ENCODE measurements at regions not wholly inside any gene's neighbourhood (a gene's known extent, or its start where the extent isn't known, plus 50 kb on each side); places are given as distances from the start of the nearest gene placed in this dataset.

DNA sequence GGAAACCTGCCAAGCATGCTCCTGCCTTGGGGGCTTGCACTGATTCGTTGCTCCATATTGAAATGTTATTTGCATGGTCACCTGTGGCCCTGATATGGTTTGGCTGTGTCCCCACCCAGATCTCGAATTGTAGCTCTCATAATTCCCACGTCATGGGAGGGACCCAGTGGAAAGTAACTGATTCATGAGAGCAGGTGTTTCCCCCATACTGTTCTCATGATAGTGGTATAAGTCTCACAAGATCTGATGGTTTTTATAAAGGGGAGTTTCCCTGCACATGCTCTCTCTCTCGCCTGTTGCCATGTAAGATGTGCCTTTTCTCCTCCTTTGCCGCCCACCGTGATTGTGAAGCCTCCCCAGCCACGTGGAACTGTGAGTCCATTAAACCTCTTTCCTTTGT lies 402.4 kb downstream of the ETS1 start:
- DNase-seq = no peak

DNA sequence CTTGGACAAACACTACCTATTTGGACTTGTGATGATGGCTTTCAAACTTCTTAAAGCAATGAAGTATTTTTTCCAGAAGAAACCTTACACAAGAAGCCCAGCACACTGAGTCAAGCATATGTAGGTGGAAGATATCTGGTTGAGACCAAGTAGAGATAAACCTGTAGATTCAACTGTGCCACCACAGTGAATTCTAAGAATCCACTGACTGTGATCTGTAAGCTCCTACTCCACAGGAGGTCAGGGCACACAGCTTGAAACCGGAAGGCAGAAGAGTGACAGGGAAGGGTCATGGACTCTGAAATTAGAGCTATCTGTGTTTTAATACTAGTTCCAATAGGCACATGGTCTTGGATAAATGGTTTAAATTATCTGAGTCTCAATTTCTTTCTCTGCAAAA lies 404.5 kb downstream of the ETS1 start:
- no peak for DNase-seq

DNA sequence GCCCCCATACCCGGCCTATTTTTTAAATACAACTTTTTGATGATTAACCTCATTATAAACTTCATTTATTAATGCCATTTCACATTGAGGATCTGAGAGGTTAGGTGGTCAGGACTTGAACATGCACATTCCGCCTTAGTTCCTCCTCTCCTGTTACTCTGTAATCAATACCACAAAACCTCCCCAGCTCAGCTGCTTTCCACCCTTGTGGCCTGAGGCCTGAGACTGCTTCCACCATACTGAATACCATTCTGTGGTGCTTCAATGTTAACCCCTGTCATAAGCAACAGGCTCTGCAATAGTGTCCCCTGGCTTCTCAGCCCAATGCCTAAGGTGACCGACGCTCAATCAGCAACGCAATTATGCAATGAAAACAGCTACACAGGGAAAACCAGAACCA lies 405.4 kb downstream of the ETS1 start:
- DNase-seq = no peak

DNA sequence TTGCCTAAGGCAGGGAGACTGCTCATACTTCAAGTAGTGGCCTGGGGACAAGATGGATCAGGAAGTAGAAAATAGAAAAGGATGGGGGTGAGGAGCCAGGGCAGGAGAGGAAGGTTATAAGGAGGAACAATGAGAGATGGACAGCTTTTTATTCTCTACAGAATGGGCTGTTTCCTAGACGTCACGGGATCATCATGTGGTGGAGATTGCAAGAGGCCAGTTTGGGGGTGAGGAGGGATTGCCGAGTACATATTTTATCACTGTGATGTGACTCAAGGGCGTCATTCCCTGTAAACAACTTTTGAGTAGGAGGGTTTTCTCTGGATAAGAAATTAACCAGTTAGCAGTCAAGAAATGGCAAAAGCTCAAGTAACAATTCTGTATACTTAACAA lies 406.3 kb downstream of the ETS1 start:
- no peak for DNase-seq

DNA sequence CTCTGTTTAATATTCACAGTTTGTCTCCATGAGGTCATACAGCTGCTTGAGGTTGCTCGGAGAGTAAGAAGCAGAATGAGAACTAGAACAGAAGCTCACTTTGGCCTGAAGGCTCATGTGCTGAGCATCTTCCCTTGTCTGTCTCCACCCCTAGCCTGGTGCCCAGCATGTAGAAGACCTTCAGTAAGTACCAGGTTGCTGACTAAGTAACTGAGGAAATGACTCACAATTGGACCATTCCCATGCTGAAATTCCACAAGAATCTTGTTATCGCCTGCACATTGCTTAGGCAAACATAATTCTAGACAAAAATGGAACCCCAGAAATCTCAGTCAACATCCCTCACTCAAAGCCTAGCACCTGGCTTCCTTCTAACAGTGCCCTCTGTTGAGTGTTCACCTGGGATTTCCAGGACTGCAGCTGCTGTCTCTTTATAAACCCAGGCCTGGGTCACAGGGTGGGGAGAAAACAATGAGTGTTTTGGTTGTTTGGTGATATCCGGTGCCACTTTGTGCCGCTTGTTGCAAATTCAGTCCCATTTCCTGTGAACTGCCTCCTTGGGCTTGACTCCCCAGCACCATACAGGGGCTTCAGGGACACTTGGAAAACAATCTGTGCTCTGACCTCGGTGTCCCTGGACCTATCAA lies 406.8 kb downstream of the ETS1 start:
- no peak for DNase-seq

DNA sequence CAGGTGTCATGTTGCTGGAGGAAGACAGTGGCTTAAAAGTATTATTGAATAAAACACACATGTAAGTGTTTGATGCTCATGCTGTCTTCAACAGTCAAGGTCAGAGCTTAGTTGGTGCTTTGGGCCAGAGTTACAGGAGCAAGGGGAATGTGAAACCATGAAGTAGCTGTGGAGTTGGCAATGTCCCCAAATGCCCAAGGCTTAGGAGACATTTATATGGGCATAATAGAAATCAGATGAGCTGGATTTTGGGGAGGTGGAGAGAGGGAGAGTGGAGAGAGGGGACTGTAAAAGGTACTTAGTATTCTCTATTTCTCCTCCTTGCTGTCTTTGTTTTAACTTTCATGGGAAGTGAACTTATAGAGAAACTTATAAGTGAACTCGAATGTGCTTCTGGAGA lies 407.8 kb downstream of the ETS1 start:
- DNase-seq = no peak

DNA sequence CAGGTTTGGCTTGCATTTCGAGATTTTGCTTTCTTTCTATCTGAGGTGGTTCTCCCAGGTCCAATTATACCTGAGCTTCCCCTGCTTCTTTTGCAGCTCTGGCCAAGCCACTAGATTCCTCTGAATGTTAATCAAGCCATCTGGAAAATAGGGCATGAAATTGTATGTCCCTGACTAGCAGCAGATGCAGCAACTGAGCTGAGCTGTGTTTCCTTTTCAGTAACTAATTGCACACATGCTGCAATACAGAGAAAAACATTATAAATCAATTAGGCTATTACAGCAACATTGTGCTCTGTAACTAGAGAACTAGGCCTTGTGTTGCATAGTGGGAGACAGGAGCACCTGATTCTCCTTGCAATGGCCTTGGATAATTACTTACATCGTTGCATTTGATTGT lies 408.3 kb downstream of the ETS1 start:
- no peak for DNase-seq

DNA sequence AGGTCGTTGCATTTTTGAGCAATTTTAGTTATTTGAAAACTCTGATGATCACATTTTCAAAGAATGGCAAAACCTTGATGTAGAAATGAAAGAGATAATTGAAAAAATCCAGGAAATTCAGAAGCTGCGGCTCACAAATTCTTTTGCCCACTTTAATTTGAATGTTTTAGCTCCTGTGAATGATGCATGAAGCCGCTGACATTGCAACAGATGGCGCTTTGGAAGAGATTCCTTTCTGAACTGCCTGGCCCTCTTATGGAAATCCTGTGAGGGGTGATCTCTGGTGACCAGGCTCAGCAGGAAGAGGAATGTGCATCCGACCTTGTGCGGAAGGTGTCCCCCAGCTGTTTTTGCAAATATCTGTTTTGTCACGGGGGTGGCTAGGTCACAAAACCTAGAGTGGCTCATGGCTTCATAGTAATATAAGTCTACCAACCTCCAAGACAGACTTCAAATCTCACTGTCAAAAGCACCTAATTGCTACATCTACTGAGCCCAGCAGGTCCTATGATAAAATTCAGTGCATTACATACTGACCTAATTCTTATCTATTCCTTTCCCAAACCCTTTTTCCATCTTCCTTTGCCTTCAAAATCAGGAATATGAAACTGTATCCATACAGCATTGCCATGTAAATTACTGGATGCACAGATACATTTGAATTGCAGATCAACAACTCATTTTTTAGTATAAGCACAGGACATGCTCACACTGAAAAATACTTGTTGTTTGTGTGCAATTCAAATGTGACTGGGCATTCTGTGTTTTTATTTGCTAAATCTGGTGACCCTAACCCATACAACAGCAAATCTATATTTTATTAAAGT lies 412.7 kb downstream of the ETS1 start:
- DNase-seq = no peak

DNA sequence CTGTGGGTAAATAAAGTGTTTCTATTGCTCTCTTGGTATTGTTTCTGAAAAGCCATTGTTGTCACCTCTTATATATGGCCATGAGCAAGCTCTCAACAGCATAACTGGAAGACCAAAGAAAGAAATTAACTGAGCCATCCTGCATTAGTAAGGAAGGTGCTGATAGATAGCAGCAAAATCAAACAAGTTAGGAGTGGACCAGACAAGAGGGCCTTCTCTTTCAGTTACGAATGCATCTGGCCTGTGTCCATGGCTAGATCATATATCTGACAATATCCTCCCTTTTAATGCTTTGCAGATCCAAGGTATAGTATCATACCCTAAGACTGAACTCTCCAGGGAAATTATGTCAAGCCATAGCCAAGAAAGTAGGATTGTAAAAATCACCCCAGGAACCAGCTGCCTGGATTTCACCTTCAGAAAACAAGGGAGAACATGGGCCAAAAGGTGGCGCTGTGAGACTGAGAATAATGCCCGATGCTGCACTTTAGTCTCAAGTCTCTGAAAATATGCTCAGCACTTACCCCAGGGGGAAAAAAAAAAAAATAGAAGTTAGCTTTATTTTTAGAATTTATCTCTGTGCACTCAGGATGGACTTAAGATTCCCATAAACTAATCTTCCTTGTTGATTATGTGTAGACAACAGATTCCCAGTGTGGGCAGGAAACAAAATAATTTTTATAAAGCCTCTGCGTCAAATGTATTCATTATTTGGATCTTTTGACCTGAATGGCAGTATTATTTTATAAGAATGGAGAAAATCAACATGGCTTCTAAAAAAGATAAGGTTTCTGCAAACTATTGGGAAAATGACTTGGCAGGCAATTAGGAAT lies 415.1 kb downstream of the ETS1 start:
- DNase-seq = peak; percentile 88

DNA sequence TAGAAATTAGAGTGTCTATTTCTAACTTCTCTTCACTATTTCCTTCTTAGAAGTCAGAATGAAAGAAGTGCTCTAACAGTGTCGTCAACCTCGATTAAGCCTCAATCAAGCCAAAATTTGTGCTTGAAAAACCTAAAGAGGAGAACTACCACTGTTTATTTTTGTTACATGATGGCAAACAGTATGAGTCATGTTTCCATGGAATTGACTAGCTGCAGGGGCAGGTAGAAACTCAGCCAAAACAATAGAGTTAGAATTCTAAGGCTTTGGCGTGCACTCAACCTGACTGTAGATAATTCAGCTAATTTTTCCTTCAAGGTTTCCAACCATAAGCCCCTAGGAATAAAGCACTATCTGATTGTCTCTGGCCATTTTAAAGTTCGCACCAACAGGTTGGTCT lies 415.9 kb downstream of the ETS1 start:
- no peak for DNase-seq

DNA sequence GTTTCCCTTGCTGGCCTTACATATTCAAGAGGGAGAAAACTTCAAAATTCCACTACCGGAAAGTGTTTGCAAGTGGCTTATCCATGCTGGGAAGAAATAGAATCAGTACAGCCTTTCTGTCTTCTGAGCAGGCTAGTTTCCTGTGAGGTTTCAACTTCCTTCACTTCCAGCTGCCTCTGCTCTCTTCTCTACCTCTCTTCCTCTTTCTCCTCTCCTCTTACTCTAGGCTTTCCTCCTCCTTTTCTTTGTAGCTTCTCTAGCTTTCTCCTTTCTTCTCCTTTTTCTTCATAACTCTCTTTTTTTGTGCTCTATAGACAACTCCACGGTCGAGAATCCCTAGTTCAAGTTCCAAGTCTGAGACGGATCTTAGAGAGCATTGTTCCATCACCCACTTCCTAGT lies 421.8 kb downstream of the ETS1 start:
- DNase-seq = no peak

DNA sequence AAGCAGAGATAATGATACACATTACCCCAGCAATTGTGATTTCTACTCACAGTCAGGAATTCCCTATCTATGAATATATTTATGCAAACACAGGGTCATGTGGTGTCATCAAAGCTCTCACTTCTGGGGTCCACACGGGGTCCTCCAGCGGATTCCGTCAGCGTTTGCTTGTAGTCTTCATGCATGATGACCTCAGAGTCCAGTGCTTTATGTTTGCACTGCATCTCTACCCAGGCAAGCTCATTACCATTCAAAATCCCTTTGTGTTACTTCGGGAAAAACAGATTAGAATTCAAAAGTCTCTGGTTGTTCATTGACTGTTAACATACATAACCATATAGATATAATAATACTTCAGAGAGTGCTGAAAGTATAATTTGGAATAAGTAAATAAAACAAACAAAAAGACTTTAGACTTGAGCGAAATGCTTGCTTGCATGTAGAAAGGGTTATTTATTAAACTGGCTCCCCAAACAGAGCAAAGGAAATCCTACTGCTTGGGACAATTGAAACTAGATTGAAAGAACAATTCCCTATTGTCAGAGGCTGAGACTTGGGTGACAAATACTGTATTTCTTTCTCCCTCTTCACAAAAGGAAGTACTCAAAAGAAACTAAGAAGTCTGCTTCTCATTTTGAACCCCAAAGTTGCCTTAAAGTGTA lies 423.1 kb downstream of the ETS1 start:
- DNase-seq = no peak

DNA sequence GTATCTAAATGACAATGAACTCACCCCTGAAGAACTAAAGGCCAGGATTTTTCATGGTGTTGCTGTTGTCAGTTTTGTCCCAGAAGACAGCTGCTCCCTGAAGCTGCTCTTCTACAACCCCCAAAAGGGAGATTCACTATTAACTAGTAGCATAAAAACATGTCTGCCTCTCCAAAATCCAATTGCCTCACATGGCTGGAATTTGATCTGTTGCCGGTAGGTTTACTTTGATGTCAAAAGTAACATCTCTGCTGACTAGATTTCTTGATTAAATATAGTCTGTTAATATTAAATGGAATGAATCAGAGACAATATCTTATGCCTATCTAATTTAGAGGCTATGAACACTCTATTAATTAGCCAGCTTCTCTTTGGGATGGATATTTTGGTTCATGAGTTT lies 425.4 kb downstream of the ETS1 start:
- no peak for DNase-seq

DNA sequence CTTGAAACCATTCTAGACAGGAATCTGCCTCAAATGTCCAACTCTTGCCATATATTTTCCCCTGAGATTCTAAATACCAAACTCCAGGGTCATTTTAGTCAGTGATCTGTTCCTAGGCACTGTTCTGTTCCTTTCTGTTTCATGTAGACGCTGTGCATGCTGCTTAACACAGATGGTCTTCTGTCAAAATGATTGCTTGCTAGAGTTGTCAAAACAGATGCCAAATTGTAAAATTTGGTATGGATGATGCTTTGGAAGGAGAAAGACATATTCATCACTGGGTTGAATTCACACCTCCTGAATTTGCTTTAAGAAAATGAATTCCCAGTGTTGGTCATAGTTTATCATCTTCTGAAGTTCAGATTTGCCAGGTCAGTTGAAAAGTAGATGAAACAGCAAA lies 425.9 kb downstream of the ETS1 start:
- no peak for DNase-seq

DNA sequence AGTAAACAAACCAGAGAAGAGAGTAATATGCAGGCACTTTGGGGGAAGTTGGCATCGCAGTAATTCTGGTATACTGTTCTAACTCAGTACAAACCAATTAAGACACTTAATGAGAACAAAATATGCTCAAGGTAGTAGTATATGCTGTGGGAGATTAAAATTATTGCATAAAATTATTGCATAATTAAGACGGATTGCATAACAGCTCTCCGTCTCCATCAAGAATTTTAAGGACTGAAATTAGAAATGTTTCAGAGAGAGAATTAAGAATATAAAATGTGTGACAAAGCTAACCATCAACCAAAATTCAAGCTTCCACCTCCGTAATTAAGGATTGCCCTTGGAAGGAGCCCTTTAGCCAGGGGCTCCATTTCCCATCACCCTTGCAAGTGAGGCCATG lies 428.5 kb downstream of the ETS1 start:
- no peak for DNase-seq

DNA sequence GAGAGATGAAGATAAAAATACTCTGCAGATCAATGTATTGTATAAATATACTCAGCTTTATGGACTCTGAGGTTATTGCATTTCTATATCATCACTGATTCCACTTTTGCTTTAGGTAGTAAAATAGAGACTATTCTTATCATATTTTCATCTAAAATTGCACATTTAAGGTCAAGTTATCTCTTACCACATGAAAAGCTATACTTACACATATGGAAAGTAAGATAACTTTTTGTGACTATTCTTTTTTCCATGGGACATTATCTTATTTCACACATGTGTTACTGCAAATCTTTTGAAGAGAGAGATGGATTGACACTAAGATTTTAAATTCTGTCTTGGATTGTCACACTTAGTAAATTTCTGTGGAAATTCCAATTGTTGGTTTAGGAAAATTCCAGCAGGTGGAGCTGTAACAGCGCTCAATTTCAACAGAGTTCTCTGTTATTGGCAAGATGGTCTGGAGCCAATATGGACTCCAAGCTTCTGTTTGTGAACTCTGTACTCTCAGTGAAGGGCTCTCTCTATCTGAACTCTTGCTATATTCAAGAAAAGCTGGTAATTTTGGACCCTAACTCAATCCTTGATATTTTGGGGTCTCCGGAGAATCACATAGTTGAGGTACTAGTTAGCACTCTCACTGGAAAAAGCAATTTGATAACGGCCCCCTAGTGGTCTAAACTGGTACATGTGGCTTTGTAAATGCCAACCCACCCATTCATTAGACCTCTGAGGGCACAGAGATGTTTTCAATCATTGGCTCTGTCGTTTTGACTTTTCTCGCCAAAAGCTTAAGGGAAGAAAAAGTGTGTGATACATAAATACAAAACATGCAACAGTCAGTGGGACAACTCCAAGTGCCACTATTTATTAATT lies 429.7 kb downstream of the ETS1 start:
- DNase-seq = peak; percentile 82

DNA sequence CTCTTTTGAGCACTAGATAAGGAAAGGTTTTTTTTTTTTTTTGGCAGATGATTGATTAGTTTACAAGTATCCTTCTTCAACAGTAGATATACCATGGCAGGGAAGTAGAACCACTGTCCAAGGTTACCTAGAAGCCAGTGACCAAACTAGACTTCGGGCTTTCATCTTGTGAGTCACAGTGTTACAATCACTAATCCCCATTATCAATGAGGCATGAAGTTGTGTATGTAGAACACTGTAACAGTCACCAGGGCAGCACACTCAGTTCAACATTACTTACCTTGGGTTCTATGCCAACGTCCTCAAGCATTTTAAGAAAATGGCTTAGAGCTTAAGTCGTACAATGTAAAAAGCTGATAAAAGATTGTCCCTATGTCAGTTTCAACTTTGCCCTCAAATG lies 430.9 kb downstream of the ETS1 start:
- no peak for DNase-seq

DNA sequence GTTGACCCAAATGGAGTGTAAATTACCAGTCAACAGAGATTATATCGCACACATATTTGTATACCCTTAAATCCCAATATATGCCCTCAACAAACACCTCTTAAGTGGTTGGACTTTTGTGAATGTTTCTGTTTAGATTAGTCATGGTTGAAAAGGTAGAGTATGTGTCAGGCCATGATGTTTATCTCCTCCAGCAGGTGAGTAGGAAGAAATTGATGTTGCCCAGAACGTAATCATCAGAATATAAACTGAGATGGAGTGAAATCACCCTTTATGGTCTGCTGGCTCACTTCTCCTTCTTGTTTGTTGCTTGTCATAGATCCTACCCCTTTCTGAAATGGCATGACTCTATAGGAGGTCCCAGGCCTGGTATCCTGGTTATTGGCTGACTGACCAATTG lies 431.8 kb downstream of the ETS1 start:
- no peak for DNase-seq

DNA sequence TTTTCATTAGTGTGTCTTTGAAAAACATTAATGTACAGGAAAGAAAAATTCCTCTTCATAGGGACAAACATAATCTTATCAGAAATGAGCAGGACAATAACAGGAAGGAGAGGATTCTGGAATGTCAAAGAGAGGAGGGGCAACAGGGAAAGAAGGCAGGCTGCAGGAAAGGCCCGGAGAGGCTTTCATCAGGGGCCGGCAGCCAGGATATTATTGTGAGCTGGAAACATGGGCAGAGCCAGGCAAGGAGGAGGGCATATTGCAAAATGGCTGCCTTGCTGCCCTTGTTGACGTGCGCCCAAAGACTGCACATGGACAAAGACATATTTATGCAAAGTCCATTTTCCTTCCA lies 433.7 kb downstream of the ETS1 start:
- DNase-seq = no peak

DNA sequence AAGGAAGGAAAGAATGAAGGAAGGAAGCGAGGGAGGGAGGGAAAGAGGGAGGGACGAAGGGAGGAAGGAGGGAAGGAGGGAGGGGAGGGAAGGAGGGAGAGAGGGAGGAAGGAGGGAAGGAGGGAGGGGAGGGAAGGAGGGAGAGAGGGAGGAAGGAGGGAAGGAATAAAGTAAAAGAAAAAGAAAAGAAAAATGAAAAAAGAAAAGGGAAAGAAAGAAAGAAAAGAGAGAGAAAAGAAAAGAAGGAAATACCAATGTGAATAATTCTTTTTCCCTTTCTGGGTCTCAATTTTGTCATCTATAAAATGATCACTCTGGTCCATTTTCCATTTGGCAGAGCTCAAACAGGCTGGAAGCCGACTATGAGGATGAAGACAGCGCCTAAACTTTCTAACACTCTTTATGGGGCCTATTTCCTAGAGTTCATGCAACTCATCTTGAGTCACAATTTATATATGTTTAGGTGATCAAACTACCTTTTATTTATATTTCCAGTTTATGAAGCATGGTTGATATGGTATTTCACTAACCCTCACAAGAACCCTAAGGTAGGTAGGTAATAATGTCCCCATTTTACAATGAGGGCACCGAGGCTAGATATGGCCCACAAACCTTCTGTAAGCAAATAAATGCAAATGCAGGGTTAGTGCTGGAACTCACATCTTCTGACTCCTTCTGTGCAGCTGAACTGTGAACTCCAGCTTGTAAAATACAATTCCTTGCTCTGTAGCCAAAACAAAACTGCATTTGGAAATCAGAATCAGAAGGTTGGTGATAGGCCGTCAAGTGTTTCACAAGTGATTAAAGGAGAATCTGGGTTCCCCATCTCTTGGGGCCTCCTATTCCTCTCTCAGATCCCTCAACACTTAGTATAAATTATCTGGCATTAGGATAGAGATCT lies 434.3 kb downstream of the ETS1 start:
- DNase-seq = no peak

DNA sequence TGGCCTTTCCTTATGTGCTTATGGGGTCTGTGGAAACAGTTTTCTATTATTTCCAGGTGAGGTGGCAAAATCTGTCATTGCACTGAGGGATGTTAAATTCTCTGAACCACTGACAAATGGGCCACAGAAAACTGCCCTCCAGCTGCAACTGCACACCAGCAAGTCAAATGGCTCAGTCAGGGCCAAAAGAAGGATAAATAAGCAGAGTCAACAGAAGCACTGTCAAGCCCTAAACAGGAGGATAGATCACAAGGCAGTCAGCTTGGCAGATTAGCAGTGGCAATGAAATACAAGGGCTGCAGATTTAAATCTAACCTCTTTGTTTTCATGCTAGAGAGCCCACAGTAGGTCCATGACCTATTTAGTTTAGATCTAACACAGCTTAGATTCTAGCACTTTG lies 435.6 kb downstream of the ETS1 start:
- no peak for DNase-seq

Measured in suppressor macrophage treated with lipopolysaccharide for 4 hours (primary cell).